ENCODE measurements at regions not wholly inside any gene's neighbourhood (a gene's known extent, or its start where the extent isn't known, plus 50 kb on each side); places are given as distances from the start of the nearest gene placed in this dataset.

DNA sequence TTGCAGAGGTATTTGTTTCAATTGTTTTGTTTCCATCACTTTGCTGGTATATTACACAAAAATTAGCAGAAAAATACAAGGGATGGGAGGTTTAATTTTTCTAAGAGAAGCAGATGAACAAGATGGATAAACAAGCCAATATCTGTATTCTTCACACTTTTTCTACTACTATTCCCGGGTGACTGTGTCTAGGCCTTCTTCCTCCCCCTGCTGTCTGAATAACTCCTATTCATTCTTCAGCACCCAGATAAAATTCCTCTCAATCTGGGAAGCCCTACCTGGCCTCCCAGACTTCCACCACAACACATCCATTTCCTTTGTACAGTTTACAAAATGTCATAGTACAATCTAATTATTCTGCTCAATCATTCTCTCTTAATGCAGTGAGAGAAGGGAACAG is 666.6 kb upstream of the TENM4 start:
- POLR2A ChIA-PET, result no interaction called here

DNA sequence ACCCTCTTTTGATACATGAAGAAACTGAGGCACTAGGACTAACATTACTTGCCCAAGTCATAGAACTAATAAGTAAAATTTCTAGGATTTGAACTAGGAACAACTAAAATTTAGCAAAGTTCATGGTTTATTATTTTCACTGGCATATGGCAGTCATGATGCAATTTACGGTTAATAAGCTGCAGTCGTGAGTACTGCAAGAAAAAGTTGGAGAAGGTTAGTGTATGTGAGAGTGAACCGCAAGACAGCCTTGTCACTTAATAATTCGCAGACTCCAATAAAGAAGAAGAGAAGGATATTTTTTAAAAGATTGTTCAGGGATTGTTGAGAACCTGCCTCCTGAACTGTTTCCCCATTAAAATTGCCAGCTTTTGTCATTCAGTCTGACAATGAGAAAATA is 663.4 kb upstream of the TENM4 start:
- DNase-seq (ENCODE audit: extremely low spot score), result no peak
- no peak for TF ChIP-seq ARNT (IDR thresholded peaks at IDR 0.05)
- TF ChIP-seq FOXA1 (IDR thresholded peaks at IDR 0.05), result no peak
- TF ChIP-seq ELF4 (IDR thresholded peaks at IDR 0.05), result no peak
- TF ChIP-seq HDGF (IDR thresholded peaks at IDR 0.05; ENCODE audit: borderline replicate concordance), result no peak
- no peak for TF ChIP-seq L3MBTL2 (conservative IDR thresholded peaks at IDR 0.05)
- no peak for TF ChIP-seq BHLHE40 (IDR thresholded peaks at IDR 0.05; ENCODE audit: borderline replicate concordance)
- no peak for TF ChIP-seq LEF1 (IDR thresholded peaks at IDR 0.05; ENCODE audit: borderline replicate concordance)
- no peak for TF ChIP-seq FOXM1 (IDR thresholded peaks at IDR 0.05; ENCODE audit: borderline replicate concordance)
- TF ChIP-seq, protein P1, sequence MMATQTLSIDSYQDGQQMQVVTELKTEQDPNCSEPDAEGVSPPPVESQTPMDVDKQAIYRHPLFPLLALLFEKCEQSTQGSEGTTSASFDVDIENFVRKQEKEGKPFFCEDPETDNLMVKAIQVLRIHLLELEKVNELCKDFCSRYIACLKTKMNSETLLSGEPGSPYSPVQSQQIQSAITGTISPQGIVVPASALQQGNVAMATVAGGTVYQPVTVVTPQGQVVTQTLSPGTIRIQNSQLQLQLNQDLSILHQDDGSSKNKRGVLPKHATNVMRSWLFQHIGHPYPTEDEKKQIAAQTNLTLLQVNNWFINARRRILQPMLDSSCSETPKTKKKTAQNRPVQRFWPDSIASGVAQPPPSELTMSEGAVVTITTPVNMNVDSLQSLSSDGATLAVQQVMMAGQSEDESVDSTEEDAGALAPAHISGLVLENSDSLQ (IDR thresholded peaks at IDR 0.05), result no peak
- no peak for TF ChIP-seq SP1 (IDR thresholded peaks at IDR 0.05)
- CTCF ChIA-PET, result no interaction called here
- POLR2A ChIA-PET, result no interaction called here

More for the DNA sequence above, 666.6 kb upstream of the TENM4 start:
- CTCF ChIA-PET, result no interaction called here
- DNase-seq (ENCODE audit: extremely low spot score), result no peak
- no peak for TF ChIP-seq FOXA1 (IDR thresholded peaks at IDR 0.05)
- no peak for TF ChIP-seq SUZ12 (IDR thresholded peaks at IDR 0.05)
- TF ChIP-seq, protein P1 (IDR thresholded peaks at IDR 0.05), result no peak
- no peak for TF ChIP-seq FOXM1 (IDR thresholded peaks at IDR 0.05; ENCODE audit: borderline replicate concordance)
- no peak for TF ChIP-seq ZNF384 (IDR thresholded peaks at IDR 0.05)
- no peak for TF ChIP-seq CTBP1 (IDR thresholded peaks at IDR 0.05; ENCODE audit: borderline replicate concordance)
- no peak for TF ChIP-seq NFRKB (IDR thresholded peaks at IDR 0.05)
- no peak for TF ChIP-seq HDGF (IDR thresholded peaks at IDR 0.05; ENCODE audit: borderline replicate concordance)
- no peak for TF ChIP-seq BHLHE40 (IDR thresholded peaks at IDR 0.05; ENCODE audit: borderline replicate concordance)
- TF ChIP-seq FOXK2 (IDR thresholded peaks at IDR 0.05), result no peak
- TF ChIP-seq L3MBTL2 (conservative IDR thresholded peaks at IDR 0.05), result no peak
- no peak for TF ChIP-seq ARNT (IDR thresholded peaks at IDR 0.05)
- TF ChIP-seq SP1 (IDR thresholded peaks at IDR 0.05), result no peak
- TF ChIP-seq TARDBP (IDR thresholded peaks at IDR 0.05), result no peak
- no peak for TF ChIP-seq LEF1 (IDR thresholded peaks at IDR 0.05; ENCODE audit: borderline replicate concordance)
- TF ChIP-seq ELF4 (IDR thresholded peaks at IDR 0.05), result no peak

GRCh38 chr11:80103142-80103859 is 662.5 kb upstream of the TENM4 start:
- DNase-seq (ENCODE audit: extremely low spot score), result no peak
- ChIA-PET POLR2A (no interaction called here), CTCF (no interaction called here)
- TF ChIP-seq FOXM1 (IDR thresholded peaks at IDR 0.05; ENCODE audit: borderline replicate concordance), result no peak
- no peak for TF ChIP-seq ARNT (IDR thresholded peaks at IDR 0.05)
- TF ChIP-seq SP1 (IDR thresholded peaks at IDR 0.05), result no peak
- TF ChIP-seq SUZ12 (IDR thresholded peaks at IDR 0.05), result no peak
- no peak for TF ChIP-seq CTBP1 (IDR thresholded peaks at IDR 0.05; ENCODE audit: borderline replicate concordance)
- TF ChIP-seq, protein P1 (IDR thresholded peaks at IDR 0.05), result no peak
- no peak for TF ChIP-seq FOXK2 (IDR thresholded peaks at IDR 0.05)
- TF ChIP-seq BHLHE40 (IDR thresholded peaks at IDR 0.05; ENCODE audit: borderline replicate concordance), result no peak
- TF ChIP-seq L3MBTL2 (conservative IDR thresholded peaks at IDR 0.05), result no peak
- no peak for TF ChIP-seq TARDBP (IDR thresholded peaks at IDR 0.05)
- no peak for TF ChIP-seq NFRKB (IDR thresholded peaks at IDR 0.05)
- no peak for TF ChIP-seq LEF1 (IDR thresholded peaks at IDR 0.05; ENCODE audit: borderline replicate concordance)
- TF ChIP-seq FOXA1 (IDR thresholded peaks at IDR 0.05), result no peak
- TF ChIP-seq ELF4 (IDR thresholded peaks at IDR 0.05), result no peak
- no peak for TF ChIP-seq HDGF (IDR thresholded peaks at IDR 0.05; ENCODE audit: borderline replicate concordance)
- TF ChIP-seq ZNF384 (IDR thresholded peaks at IDR 0.05), result no peak

GRCh38 chr11:80097146-80097545 is 656.3 kb upstream of the TENM4 start:
- ChIA-PET POLR2A (no interaction called here), CTCF (interaction anchor here (0.6 kb wide), 1 partner anchor 189 kb away, joined by 3 read pairs; no protein-coding TSS in a partner anchor)
- TF ChIP-seq TARDBP (IDR thresholded peaks at IDR 0.05), result no peak
- no peak for TF ChIP-seq SP1 (IDR thresholded peaks at IDR 0.05)
- TF ChIP-seq FOXA1 (IDR thresholded peaks at IDR 0.05), result no peak
- TF ChIP-seq FOXK2 (IDR thresholded peaks at IDR 0.05), result no peak
- no peak for TF ChIP-seq L3MBTL2 (conservative IDR thresholded peaks at IDR 0.05)
- TF ChIP-seq, protein P1 (IDR thresholded peaks at IDR 0.05), result no peak
- no peak for TF ChIP-seq HDGF (IDR thresholded peaks at IDR 0.05; ENCODE audit: borderline replicate concordance)
- no peak for TF ChIP-seq ARNT (IDR thresholded peaks at IDR 0.05)
- TF ChIP-seq BHLHE40 (IDR thresholded peaks at IDR 0.05; ENCODE audit: borderline replicate concordance), result no peak
- no peak for DNase-seq (ENCODE audit: extremely low spot score)

GRCh38 chr11:80096736-80097135 is 655.9 kb upstream of the TENM4 start:
- ChIA-PET POLR2A (no interaction called here), CTCF (interaction anchor here (0.6 kb wide), 1 partner anchor 189 kb away, joined by 3 read pairs; no protein-coding TSS in a partner anchor)
- no peak for TF ChIP-seq HDGF (IDR thresholded peaks at IDR 0.05; ENCODE audit: borderline replicate concordance)
- TF ChIP-seq FOXA1 (IDR thresholded peaks at IDR 0.05), result no peak
- TF ChIP-seq NFRKB (IDR thresholded peaks at IDR 0.05), result no peak
- no peak for TF ChIP-seq TARDBP (IDR thresholded peaks at IDR 0.05)
- TF ChIP-seq, protein P1 (IDR thresholded peaks at IDR 0.05), result no peak
- no peak for TF ChIP-seq ZNF384 (IDR thresholded peaks at IDR 0.05)
- no peak for TF ChIP-seq L3MBTL2 (conservative IDR thresholded peaks at IDR 0.05)
- TF ChIP-seq FOXK2 (IDR thresholded peaks at IDR 0.05), result no peak
- TF ChIP-seq CTBP1 (IDR thresholded peaks at IDR 0.05; ENCODE audit: borderline replicate concordance), result no peak
- TF ChIP-seq FOXM1 (IDR thresholded peaks at IDR 0.05; ENCODE audit: borderline replicate concordance), result no peak
- TF ChIP-seq SP1 (IDR thresholded peaks at IDR 0.05), result no peak
- TF ChIP-seq ARNT (IDR thresholded peaks at IDR 0.05), result no peak
- TF ChIP-seq SUZ12 (IDR thresholded peaks at IDR 0.05), result no peak
- no peak for TF ChIP-seq BHLHE40 (IDR thresholded peaks at IDR 0.05; ENCODE audit: borderline replicate concordance)
- no peak for TF ChIP-seq LEF1 (IDR thresholded peaks at IDR 0.05; ENCODE audit: borderline replicate concordance)
- TF ChIP-seq ELF4 (IDR thresholded peaks at IDR 0.05), result no peak
- no peak for DNase-seq (ENCODE audit: extremely low spot score)
